Memory B cell (primary cell): ENCODE measurements at regions not wholly inside any gene's neighbourhood (a gene's known extent, or its start where the extent isn't known, plus 50 kb on each side); places are given as distances from the start of the nearest gene placed in this dataset.

Experiments used
- ATAC-seq: fragments of 150-1000 bp; cut with Tn5 transposase; 2 replicates; pipeline ENCODE4 v1.10.0; 2021; ENCODE audit warnings: low read depth, mild to moderate bottlenecking, moderate library complexity
- DNase-seq, 2 donors: peaks; one replicate each; pipeline ENCODE4 v3.0.0; 2022; ENCODE audit warnings: low spot score in 2 of 2
- H3K27ac Mint-ChIP-seq: one replicate; pipeline ENCODE4 v1.8.0; 2022; ENCODE audit warnings: mild to moderate bottlenecking, moderate library complexity, mixed read lengths
- H3K27me3 Mint-ChIP-seq: one replicate; pipeline ENCODE4 v1.8.0; 2022; ENCODE audit warnings: mixed read lengths
- H3K36me3 Mint-ChIP-seq: one replicate; pipeline ENCODE4 v1.8.0; 2022; ENCODE audit warnings: mild to moderate bottlenecking, mixed read lengths
- H3K4me1 Mint-ChIP-seq: one replicate; pipeline ENCODE4 v1.8.0; 2022; ENCODE audit warnings: mixed read lengths
- H3K4me3 Mint-ChIP-seq: one replicate; pipeline ENCODE4 v1.8.0; 2022; ENCODE audit warnings: mild to moderate bottlenecking, moderate library complexity, mixed read lengths
- H3K9me3 Mint-ChIP-seq: one replicate; pipeline ENCODE4 v1.8.0; 2022; ENCODE audit warnings: mixed read lengths

- no peaks in the 10 kb centered on the region for H3K36me3 Mint-ChIP-seq
- peaks cover 2% of the 10 kb centered on the region for H3K9me3 Mint-ChIP-seq
- H3K27me3 Mint-ChIP-seq = no peaks in the 10 kb centered on the region
- ATAC-seq (no peak), DNase-seq (no peak)
- no peaks in the 10 kb centered on the region for H3K4me1 Mint-ChIP-seq
- no peak overlapping the region for H3K4me3 Mint-ChIP-seq
- no peak overlapping the region for H3K27ac Mint-ChIP-seq
Measured at GRCh38 chr5:4553978-4554377, 586.2 kb upstream of the ADAMTS16 start.

GRCh38 chr5:4555725-4556285, 584.3 kb upstream of the ADAMTS16 start:
- no peak for ATAC-seq

GRCh38 chr5:4561403-4561802, 578.7 kb upstream of the ADAMTS16 start:
- Mint-ChIP-seq H3K27me3 (no peaks in the 10 kb centered on the region), H3K9me3 (peaks cover 15% of the 10 kb centered on the region), H3K36me3 (no peaks in the 10 kb centered on the region), H3K4me1 (no peaks in the 10 kb centered on the region), H3K4me3 (no peak overlapping the region), H3K27ac (no peak overlapping the region)
- no peak for ATAC-seq
- DNase-seq = no peak

More at GRCh38 chr5:4555725-4556285, 584.3 kb upstream of the ADAMTS16 start:
- no peaks in the 10 kb centered on the region for H3K27me3 Mint-ChIP-seq
- DNase-seq = no peak
- H3K27ac Mint-ChIP-seq = no peak overlapping the region
- no peaks in the 10 kb centered on the region for H3K4me1 Mint-ChIP-seq
- H3K9me3 Mint-ChIP-seq = peaks cover 2% of the 10 kb centered on the region
- H3K36me3 Mint-ChIP-seq = no peaks in the 10 kb centered on the region
- H3K4me3 Mint-ChIP-seq = no peak overlapping the region

- H3K9me3 Mint-ChIP-seq = peaks cover 17% of the 10 kb centered on the region
- H3K4me1 Mint-ChIP-seq = no peaks in the 10 kb centered on the region
- no peak overlapping the region for H3K27ac Mint-ChIP-seq
- H3K4me3 Mint-ChIP-seq = no peak overlapping the region
- DNase-seq (no peak), ATAC-seq (no peak)
- H3K27me3 Mint-ChIP-seq = no peaks in the 10 kb centered on the region
- H3K36me3 Mint-ChIP-seq = no peaks in the 10 kb centered on the region
Measured at GRCh38 chr5:4563400-4563799, 576.7 kb upstream of the ADAMTS16 start.

- no peak overlapping the region for H3K4me3 Mint-ChIP-seq
- no peaks in the 10 kb centered on the region for H3K4me1 Mint-ChIP-seq
- DNase-seq = no peak
- H3K36me3 Mint-ChIP-seq = peaks cover 2% of the 10 kb centered on the region
- H3K27me3 Mint-ChIP-seq = no peaks in the 10 kb centered on the region
- peaks cover 12% of the 10 kb centered on the region for H3K9me3 Mint-ChIP-seq
- no peak overlapping the region for H3K27ac Mint-ChIP-seq
- no peak for ATAC-seq
Measured at GRCh38 chr5:4570047-4570995, 569.8 kb upstream of the ADAMTS16 start.

GRCh38 chr5:4571248-4571948, 568.7 kb upstream of the ADAMTS16 start:
- DNase-seq (no peak), ATAC-seq (no peak)
- Mint-ChIP-seq H3K36me3 (peaks cover 2% of the 10 kb centered on the region), H3K4me1 (no peaks in the 10 kb centered on the region), H3K4me3 (no peak overlapping the region), H3K27me3 (no peaks in the 10 kb centered on the region), H3K27ac (no peak overlapping the region), H3K9me3 (peaks cover 11% of the 10 kb centered on the region)

- DNase-seq (no peak), ATAC-seq (no peak)
- Mint-ChIP-seq H3K27ac (no peak overlapping the region), H3K36me3 (peaks cover 2% of the 10 kb centered on the region), H3K4me3 (no peak overlapping the region), H3K4me1 (no peaks in the 10 kb centered on the region), H3K9me3 (peaks cover 9% of the 10 kb centered on the region), H3K27me3 (no peaks in the 10 kb centered on the region)
Measured at GRCh38 chr5:4572311-4573100, 567.6 kb upstream of the ADAMTS16 start.

GRCh38 chr5:4575608-4576007, 564.5 kb upstream of the ADAMTS16 start:
- Mint-ChIP-seq H3K4me1 (no peaks in the 10 kb centered on the region), H3K36me3 (peaks cover 2% of the 10 kb centered on the region), H3K9me3 (peaks cover 7% of the 10 kb centered on the region), H3K4me3 (no peak overlapping the region), H3K27ac (no peak overlapping the region), H3K27me3 (no peaks in the 10 kb centered on the region)
- DNase-seq = no peak
- no peak for ATAC-seq

GRCh38 chr5:4576161-4576748, 563.9 kb upstream of the ADAMTS16 start:
- peaks cover 4% of the 10 kb centered on the region for H3K9me3 Mint-ChIP-seq
- no peaks in the 10 kb centered on the region for H3K27me3 Mint-ChIP-seq
- H3K4me3 Mint-ChIP-seq = no peak overlapping the region
- DNase-seq (no peak), ATAC-seq (no peak)
- no peaks in the 10 kb centered on the region for H3K4me1 Mint-ChIP-seq
- no peaks in the 10 kb centered on the region for H3K36me3 Mint-ChIP-seq
- H3K27ac Mint-ChIP-seq = no peak overlapping the region

GRCh38 chr5:4576908-4577307, 563.2 kb upstream of the ADAMTS16 start:
- Mint-ChIP-seq H3K4me1 (no peaks in the 10 kb centered on the region), H3K9me3 (peaks cover 4% of the 10 kb centered on the region), H3K36me3 (no peaks in the 10 kb centered on the region), H3K4me3 (no peak overlapping the region), H3K27ac (no peak overlapping the region), H3K27me3 (no peaks in the 10 kb centered on the region)
- DNase-seq (no peak), ATAC-seq (no peak)

GRCh38 chr5:4579679-4580078, 560.5 kb upstream of the ADAMTS16 start:
- Mint-ChIP-seq H3K4me1 (no peaks in the 10 kb centered on the region), H3K9me3 (peaks cover 4% of the 10 kb centered on the region), H3K27me3 (no peaks in the 10 kb centered on the region), H3K36me3 (no peaks in the 10 kb centered on the region), H3K4me3 (no peak overlapping the region), H3K27ac (no peak overlapping the region)
- DNase-seq (no peak), ATAC-seq (no peak)

- H3K4me3 Mint-ChIP-seq = no peak overlapping the region
- ATAC-seq = no peak
- DNase-seq = no peak
- H3K36me3 Mint-ChIP-seq = no peaks in the 10 kb centered on the region
- H3K27me3 Mint-ChIP-seq = no peaks in the 10 kb centered on the region
- H3K9me3 Mint-ChIP-seq = peaks cover 4% of the 10 kb centered on the region
- no peak overlapping the region for H3K27ac Mint-ChIP-seq
- H3K4me1 Mint-ChIP-seq = no peaks in the 10 kb centered on the region
Measured at GRCh38 chr5:4580772-4581171, 559.4 kb upstream of the ADAMTS16 start.

- Mint-ChIP-seq H3K4me1 (no peaks in the 10 kb centered on the region), H3K27ac (no peak overlapping the region), H3K4me3 (no peak overlapping the region), H3K27me3 (no peaks in the 10 kb centered on the region), H3K9me3 (peaks cover 6% of the 10 kb centered on the region), H3K36me3 (no peaks in the 10 kb centered on the region)
- DNase-seq (no peak), ATAC-seq (no peak)
Measured at GRCh38 chr5:4581289-4581688, 558.8 kb upstream of the ADAMTS16 start.
